ENCODE measurements at regions not wholly inside any gene's neighbourhood (a gene's known extent, or its start where the extent isn't known, plus 50 kb on each side); places are given as distances from the start of the nearest gene placed in this dataset.

- Histone ChIP-seq H3K27me3 (ENCODE audit: insufficient read depth, low read length) (no peaks in the 10 kb centered on the region), H3K4ac (ENCODE audit: low read depth, low read length) (no peak overlapping the region), H2BK15ac (ENCODE audit: low read depth, low read length) (no peak overlapping the region), H3K27ac (ENCODE audit: insufficient read length, low read depth, low read length) (no peak overlapping the region), H3K4me1 (ENCODE audit: insufficient read depth, low read length) (no peaks in the 10 kb centered on the region), H3K56ac (ENCODE audit: insufficient read length, low read depth, low read length) (no peak overlapping the region), H3K79me1 (ENCODE audit: insufficient read depth, low read depth, low read length, poor library complexity, severe bottlenecking) (no peaks in the 10 kb centered on the region), H3K14ac (ENCODE audit: insufficient read depth, low read length) (no peak overlapping the region), H4K5ac (ENCODE audit: insufficient read length, low read depth, low read length) (no peak overlapping the region), H4K8ac (replicated peaks; ENCODE audit: insufficient read length, low read depth, low read length) (no peak overlapping the region), H4K91ac (ENCODE audit: insufficient read length, low read depth, low read length) (no peak overlapping the region), H3K23me2 (ENCODE audit: insufficient read length, low read depth, low read length, poor library complexity, severe bottlenecking) (no peaks in the 10 kb centered on the region), H3K9me3 (ENCODE audit: control insufficient read depth, low read depth, low read length) (no peaks in the 10 kb centered on the region), H2AK5ac (ENCODE audit: insufficient read length, low read length) (no peak overlapping the region), H2BK5ac (ENCODE audit: insufficient read length, low read length) (no peak overlapping the region), H2BK120ac (ENCODE audit: low read depth, low read length, poor library complexity, severe bottlenecking) (no peak overlapping the region), H2BK20ac (ENCODE audit: low read depth, low read length, poor library complexity, severe bottlenecking) (no peak overlapping the region), H3K23ac (ENCODE audit: insufficient read length, low read depth, low read length) (no peak overlapping the region), H2BK12ac (ENCODE audit: insufficient read length, low read depth, low read length) (no peak overlapping the region), H3K4me2 (ENCODE audit: insufficient read depth, insufficient read length, low read length) (no peak overlapping the region), H4K20me1 (ENCODE audit: control insufficient read depth, insufficient read depth, insufficient read length) (no peaks in the 10 kb centered on the region), H3K18ac (ENCODE audit: insufficient read length, low read depth, low read length) (no peak overlapping the region), H3T11ph (ENCODE audit: low read length) (no peak overlapping the region), H3K79me2 (ENCODE audit: insufficient read depth, low read length) (no peaks in the 10 kb centered on the region), H2AFZ (ENCODE audit: low read length) (no peak overlapping the region), H3K9ac (ENCODE audit: extremely low read depth, insufficient read length, low read length) (no peak overlapping the region)
- DNase-seq = no peak
- H3K9me3 Mint-ChIP-seq = no peaks in the 10 kb centered on the region
- peak; percentile 94 for TF ChIP-seq CTCF (conservative IDR thresholded peaks at IDR 0.05)
- H3K4me3 Mint-ChIP-seq = no peak overlapping the region
- WGBS (ENCODE audit: extremely low coverage, insufficient read length, low lambda C conversion rate) = no CpG with 5 or more reads among the region's 3 CpGs
- peaks cover 24% of the 10 kb centered on the region in 2 experiments for H3K4me1 Mint-ChIP-seq
- no peak overlapping the region for H3K27ac Mint-ChIP-seq
- H3K36me3 Mint-ChIP-seq (ENCODE audit: insufficient read depth in 1 of 3, low read depth in 3 of 3) = no peaks in the 10 kb centered on the region; a peak in 1 of 7 replicates
- H3K27me3 Mint-ChIP-seq (ENCODE audit: low read depth) = peaks cover 3% of the 10 kb centered on the region; the same call in 1 of the 2 replicates
Observed at GRCh38 chr13:44050450-44051063, 170.9 kb downstream of the LACC1 start.

Measured in H9 (cell line).